ENCODE measurements at regions not wholly inside any gene's neighbourhood (a gene's known extent, or its start where the extent isn't known, plus 50 kb on each side); places are given as distances from the start of the nearest gene placed in this dataset.

GRCh38 chr12:63042646-63043045 is 107.7 kb upstream of the PPM1H start:
- no peak overlapping the region for H3K4me3 ChIP-seq (ENCODE audit: low read depth, low read length)
- in situ Hi-C loops (cut with HindIII; ENCODE audit: low sequenced_read_pairs): no loop called here
- TF ChIP-seq, protein P1, sequence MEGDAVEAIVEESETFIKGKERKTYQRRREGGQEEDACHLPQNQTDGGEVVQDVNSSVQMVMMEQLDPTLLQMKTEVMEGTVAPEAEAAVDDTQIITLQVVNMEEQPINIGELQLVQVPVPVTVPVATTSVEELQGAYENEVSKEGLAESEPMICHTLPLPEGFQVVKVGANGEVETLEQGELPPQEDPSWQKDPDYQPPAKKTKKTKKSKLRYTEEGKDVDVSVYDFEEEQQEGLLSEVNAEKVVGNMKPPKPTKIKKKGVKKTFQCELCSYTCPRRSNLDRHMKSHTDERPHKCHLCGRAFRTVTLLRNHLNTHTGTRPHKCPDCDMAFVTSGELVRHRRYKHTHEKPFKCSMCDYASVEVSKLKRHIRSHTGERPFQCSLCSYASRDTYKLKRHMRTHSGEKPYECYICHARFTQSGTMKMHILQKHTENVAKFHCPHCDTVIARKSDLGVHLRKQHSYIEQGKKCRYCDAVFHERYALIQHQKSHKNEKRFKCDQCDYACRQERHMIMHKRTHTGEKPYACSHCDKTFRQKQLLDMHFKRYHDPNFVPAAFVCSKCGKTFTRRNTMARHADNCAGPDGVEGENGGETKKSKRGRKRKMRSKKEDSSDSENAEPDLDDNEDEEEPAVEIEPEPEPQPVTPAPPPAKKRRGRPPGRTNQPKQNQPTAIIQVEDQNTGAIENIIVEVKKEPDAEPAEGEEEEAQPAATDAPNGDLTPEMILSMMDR (IDR thresholded peaks at IDR 0.05; ENCODE audit: low read depth, low read length, missing control alignments): no peak
- DNase-seq (ENCODE audit: low read depth): no peak

DNA sequence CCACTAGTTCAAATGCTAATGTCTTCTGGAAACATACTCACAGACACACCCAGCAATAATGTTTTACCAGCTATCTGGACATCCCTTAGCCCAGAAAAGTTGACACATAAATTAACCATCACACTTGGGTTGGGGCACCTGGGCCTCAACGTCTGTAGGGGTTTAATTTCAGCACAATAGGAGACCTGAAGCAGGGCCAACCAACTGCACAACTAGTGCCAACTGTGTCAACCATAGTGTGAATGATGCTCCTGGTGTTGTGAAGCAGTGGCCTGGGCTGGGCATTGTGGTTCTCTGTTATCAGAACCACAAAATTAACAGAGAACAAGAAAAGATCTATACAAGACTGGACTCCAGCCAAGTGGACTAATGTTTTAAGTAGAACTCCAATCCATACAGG is 106.7 kb upstream of the PPM1H start:
- in situ Hi-C loops (cut with HindIII; ENCODE audit: low sequenced_read_pairs): no loop called here
- DNase-seq (ENCODE audit: low read depth): no peak
- TF ChIP-seq, protein P1 (IDR thresholded peaks at IDR 0.05; ENCODE audit: low read depth, low read length, missing control alignments): no peak
- H3K4me3 ChIP-seq (ENCODE audit: low read depth, low read length): no peak overlapping the region

DNA sequence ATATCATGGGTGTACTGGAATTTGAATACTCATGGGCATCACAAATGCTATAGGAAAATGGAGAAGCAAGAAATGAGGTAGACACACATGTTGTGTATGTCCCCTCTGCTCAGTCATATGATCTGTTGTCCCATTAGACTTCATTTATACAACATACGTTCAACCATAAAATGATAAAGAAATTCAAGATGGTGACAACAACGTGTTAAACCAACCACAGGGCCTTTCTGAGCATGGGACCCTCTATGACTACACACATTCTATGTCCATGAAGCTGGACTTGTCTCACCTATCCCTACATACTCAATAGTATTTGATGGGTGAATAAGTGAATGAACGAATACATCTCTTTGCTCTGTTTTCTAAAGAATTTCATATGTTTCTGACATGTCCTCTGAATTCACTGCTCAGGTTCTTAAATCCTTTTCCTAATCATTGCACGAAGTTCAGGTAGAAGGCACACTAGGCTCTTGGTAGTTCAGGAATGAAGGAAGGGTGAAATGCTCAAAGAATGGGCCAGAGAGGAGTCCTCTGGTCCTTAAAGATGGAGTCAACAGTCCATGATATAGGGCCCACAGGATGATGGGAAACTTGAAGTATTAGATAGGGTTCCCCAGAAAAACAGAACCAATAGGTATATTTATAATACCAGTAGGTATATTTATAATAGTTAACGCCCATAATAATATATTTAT is 105.7 kb upstream of the PPM1H start:
- no peak for DNase-seq (ENCODE audit: low read depth)
- H3K4me3 ChIP-seq (ENCODE audit: low read depth, low read length): no peak overlapping the region
- TF ChIP-seq, protein P1 (IDR thresholded peaks at IDR 0.05; ENCODE audit: low read depth, low read length, missing control alignments): no peak
- in situ Hi-C loops (cut with HindIII; ENCODE audit: low sequenced_read_pairs): no loop called here

- in situ Hi-C loops (cut with HindIII; ENCODE audit: low sequenced_read_pairs): no loop called here
- H3K4me3 ChIP-seq (ENCODE audit: low read depth, low read length): no peak overlapping the region
- TF ChIP-seq, protein P1 (IDR thresholded peaks at IDR 0.05; ENCODE audit: low read depth, low read length, missing control alignments): no peak
- no peak for DNase-seq (ENCODE audit: low read depth)
Measured at GRCh38 chr12:63038713-63039100, 103.8 kb upstream of the PPM1H start.

DNA sequence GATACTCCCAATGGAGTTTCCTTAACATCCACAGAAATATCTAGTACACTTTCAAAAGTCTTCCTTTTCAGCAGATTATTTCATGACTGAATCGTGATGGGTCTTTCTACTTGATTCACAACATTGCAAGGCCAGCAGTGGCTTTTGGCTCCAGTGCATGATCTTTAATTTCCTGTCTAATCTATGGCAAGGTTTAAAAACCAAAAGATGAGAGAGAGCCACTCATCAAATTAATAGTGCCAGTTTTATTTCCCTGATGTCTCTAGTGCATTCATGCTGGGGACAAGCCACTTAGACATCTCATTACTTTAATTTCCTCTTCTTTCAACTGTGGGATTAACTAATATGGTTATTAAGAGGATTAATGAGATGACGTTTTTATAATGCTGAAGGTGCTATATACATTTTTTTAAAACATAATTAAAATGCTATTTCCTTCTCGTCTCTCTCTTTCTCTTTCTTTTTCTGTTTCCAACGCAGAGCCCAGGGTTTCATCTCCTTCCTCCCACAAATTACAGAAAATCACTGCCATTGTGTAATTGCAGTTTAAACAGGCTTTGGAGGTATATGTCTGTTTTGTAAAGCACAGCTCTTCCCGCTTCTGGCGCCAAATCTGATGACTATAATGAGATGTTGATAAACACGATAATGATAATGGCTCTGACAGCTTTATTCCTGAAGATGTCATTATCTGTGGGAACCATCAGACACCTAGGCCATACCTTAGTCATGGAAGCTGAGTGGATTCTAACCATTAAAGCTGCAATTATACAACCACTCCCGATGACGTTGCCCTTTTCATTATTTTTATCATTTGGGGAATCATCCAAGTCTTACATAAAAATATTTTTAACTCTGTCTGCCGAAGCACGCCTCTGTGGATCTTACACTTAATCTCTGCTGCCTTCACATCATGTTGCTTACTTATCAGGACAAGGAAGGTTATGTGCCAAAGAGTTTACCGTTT is 103.1 kb upstream of the PPM1H start:
- no peak overlapping the region for H3K4me3 ChIP-seq (ENCODE audit: low read depth, low read length)
- in situ Hi-C loops (cut with HindIII; ENCODE audit: low sequenced_read_pairs): no loop called here
- DNase-seq (ENCODE audit: low read depth): no peak
- TF ChIP-seq, protein P1 (IDR thresholded peaks at IDR 0.05; ENCODE audit: low read depth, low read length, missing control alignments): no peak

- H3K4me3 ChIP-seq (ENCODE audit: low read depth, low read length): no peak overlapping the region
- in situ Hi-C loops (cut with HindIII; ENCODE audit: low sequenced_read_pairs): no loop called here
- DNase-seq (ENCODE audit: low read depth): no peak
- TF ChIP-seq, protein P1 (IDR thresholded peaks at IDR 0.05; ENCODE audit: low read depth, low read length, missing control alignments): no peak
Measured at GRCh38 chr12:63036974-63037335, 102.0 kb upstream of the PPM1H start.
